H1 (cell line): ENCODE measurements at regions not wholly inside any gene's neighbourhood (a gene's known extent, or its start where the extent isn't known, plus 50 kb on each side); places are given as distances from the start of the nearest gene placed in this dataset.

Source experiments
- CEBPB ChIP-seq: IDR thresholded peaks from 2 replicates; pipeline ENCODE4 v1.6.1; 2012; ENCODE audit warnings: low read depth, low read length
- CHD2 ChIP-seq: IDR thresholded peaks from 2 replicates; pipeline ENCODE4 v1.6.1; 2012; ENCODE audit warnings: low read length, improper control_type of control experiment
- TF ChIP-seq, protein P1 (sequence below), 3 experiments: IDR thresholded peaks; 1 replicate in 2 of 3; 2 replicates in 1 of 3; pipeline versions ENCODE4 v1.5.1 to v1.6.1; 2011; ENCODE audit warnings: low read length in 3 of 3, mild to moderate bottlenecking in 3 of 3, inconsistent platforms in 2 of 3, low read depth in 1 of 3, moderate library complexity in 1 of 3; ENCODE audit not compliant: insufficient read depth in 1 of 3; ENCODE audit errors: control extremely low read depth in 1 of 3

DNA sequence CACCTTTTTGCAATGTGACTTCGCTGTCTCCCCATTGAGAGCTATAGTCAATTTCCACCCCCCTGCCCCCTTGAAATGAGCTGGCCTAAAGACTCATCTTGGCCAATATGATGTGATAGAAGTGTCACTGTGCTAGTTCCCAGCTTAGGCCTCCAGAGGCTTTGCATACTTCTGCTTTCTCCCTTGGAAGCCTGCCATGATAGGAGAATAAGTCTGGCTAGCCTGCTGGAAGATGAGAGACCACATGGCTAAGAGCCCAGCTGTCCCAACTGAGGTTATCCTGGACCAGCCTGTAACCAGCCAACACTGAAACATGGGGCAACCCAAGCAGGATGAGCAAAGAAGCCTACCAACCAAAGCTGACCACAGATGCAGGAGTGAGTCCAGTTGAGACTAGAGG lies 196.9 kb downstream of the GRIN2B start (continued):
- TF ChIP-seq CEBPB = no peak
- no peak for TF ChIP-seq CHD2
- TF ChIP-seq, protein P1, sequence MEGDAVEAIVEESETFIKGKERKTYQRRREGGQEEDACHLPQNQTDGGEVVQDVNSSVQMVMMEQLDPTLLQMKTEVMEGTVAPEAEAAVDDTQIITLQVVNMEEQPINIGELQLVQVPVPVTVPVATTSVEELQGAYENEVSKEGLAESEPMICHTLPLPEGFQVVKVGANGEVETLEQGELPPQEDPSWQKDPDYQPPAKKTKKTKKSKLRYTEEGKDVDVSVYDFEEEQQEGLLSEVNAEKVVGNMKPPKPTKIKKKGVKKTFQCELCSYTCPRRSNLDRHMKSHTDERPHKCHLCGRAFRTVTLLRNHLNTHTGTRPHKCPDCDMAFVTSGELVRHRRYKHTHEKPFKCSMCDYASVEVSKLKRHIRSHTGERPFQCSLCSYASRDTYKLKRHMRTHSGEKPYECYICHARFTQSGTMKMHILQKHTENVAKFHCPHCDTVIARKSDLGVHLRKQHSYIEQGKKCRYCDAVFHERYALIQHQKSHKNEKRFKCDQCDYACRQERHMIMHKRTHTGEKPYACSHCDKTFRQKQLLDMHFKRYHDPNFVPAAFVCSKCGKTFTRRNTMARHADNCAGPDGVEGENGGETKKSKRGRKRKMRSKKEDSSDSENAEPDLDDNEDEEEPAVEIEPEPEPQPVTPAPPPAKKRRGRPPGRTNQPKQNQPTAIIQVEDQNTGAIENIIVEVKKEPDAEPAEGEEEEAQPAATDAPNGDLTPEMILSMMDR (IDR thresholded peaks at IDR 0.05; ENCODE audit: control extremely low read depth in 1 of 3, insufficient read depth in 1 of 3, low read depth in 1 of 3, low read length in 3 of 3) = no peak
